ENCODE measurements at regions not wholly inside any gene's neighbourhood (a gene's known extent, or its start where the extent isn't known, plus 50 kb on each side); places are given as distances from the start of the nearest gene placed in this dataset.
"Not testable (repeated sequence)": the region's sequence is repeated elsewhere in the genome, so short reads cannot be mapped to it uniquely, and the experiment has no call there.

- no peak overlapping the region for H3K27ac Mint-ChIP-seq
- H3K9me3 Mint-ChIP-seq = peaks cover 0 to 14% (median 8%) of the 10 kb centered on the region in 9 donors
- DNase-seq = no peak
- no peak overlapping the region for H3K4me3 Mint-ChIP-seq
- POLR2A ChIA-PET = no interaction called here
- no peak for ATAC-seq
- H3K27me3 Mint-ChIP-seq = no peaks in the 10 kb centered on the region
- H3K36me3 Mint-ChIP-seq = peaks cover 24 to 43% (median 31%) of the 10 kb centered on the region in 3 donors
- H3K4me1 Mint-ChIP-seq = peaks cover 0 to 6% (median 2%) of the 10 kb centered on the region in 4 donors
Observed at GRCh38 chr2:186345745-186346144, 140.3 kb upstream of the ZC3H15 start.

GRCh38 chr2:186346216-186346615, 139.8 kb upstream of the ZC3H15 start:
- peaks cover 0 to 13% (median 8%) of the 10 kb centered on the region in 9 donors for H3K9me3 Mint-ChIP-seq
- no peaks in the 10 kb centered on the region for H3K27me3 Mint-ChIP-seq
- peaks cover 0 to 6% (median 2%) of the 10 kb centered on the region in 4 donors for H3K4me1 Mint-ChIP-seq
- H3K27ac Mint-ChIP-seq = no peak overlapping the region
- H3K4me3 Mint-ChIP-seq = no peak overlapping the region
- peaks cover 28 to 41% (median 31%) of the 10 kb centered on the region in 3 donors for H3K36me3 Mint-ChIP-seq
- DNase-seq = no peak
- no peak for ATAC-seq
- POLR2A ChIA-PET = no interaction called here

DNA sequence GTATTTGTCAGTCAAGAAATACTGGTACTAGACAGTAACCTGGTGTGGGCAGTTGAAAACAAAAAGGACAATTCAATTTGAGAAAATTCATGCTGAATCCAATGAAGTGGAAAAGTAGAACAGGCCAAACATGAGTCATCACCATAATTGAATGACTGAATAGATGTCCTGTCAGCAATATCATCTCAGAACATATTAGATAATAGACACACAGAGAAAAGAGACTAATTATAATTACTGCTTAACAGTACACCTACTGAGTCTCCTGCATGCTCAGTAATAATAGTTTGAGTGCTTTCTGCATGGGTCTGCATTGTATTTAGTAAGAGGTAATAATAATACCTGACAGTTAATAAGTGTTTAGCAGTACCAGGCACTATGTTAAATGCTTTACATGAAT, 138.6 kb upstream of the ZC3H15 start:
- H3K27me3 Mint-ChIP-seq = no peaks in the 10 kb centered on the region

GRCh38 chr2:186348200-186348599, 137.9 kb upstream of the ZC3H15 start:
- no peak overlapping the region for H3K27ac Mint-ChIP-seq
- H3K36me3 Mint-ChIP-seq = peaks cover 18 to 34% (median 31%) of the 10 kb centered on the region in 3 donors
- H3K9me3 Mint-ChIP-seq = peaks cover 6 to 23% (median 14%) of the 10 kb centered on the region in 9 donors
- peaks cover 0 to 6% (median 2%) of the 10 kb centered on the region in 4 donors for H3K4me1 Mint-ChIP-seq
- DNase-seq (no peak), ATAC-seq (no peak)
- POLR2A ChIA-PET = no interaction called here
- no peaks in the 10 kb centered on the region for H3K27me3 Mint-ChIP-seq
- no peak overlapping the region for H3K4me3 Mint-ChIP-seq

More for the DNA sequence above, 138.6 kb upstream of the ZC3H15 start:
- Mint-ChIP-seq H3K9me3 (peaks cover 4 to 16% (median 12%) of the 10 kb centered on the region in 9 donors), H3K36me3 (peaks cover 22 to 34% (median 30%) of the 10 kb centered on the region in 3 donors), H3K27ac (no peak overlapping the region), H3K4me3 (no peak overlapping the region), H3K4me1 (peaks cover 0 to 6% (median 2%) of the 10 kb centered on the region in 4 donors)
- ATAC-seq (no peak), DNase-seq (no peak)
- POLR2A ChIA-PET = no interaction called here

DNA sequence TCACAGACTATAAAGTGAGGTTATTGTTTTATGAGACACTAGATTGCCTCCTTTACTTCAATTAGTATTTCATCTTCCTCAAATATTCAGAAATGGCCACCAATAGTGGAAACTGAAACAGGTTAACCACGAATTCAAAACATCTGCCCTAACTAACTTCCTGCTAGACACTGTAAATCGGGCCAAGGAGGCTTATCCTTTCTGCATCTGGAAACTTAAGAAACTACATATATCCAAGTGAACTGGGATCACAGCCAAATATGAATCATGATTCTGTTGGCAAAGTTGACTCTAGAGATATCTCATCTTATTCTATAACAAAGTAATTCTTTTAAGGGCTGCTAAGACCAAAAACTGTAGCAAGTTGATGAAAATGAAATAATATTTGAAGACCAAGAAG, 136.6 kb upstream of the ZC3H15 start:
- Mint-ChIP-seq H3K4me1 (peaks cover 0 to 6% (median 2%) of the 10 kb centered on the region in 4 donors), H3K9me3 (peaks cover 10 to 34% (median 20%) of the 10 kb centered on the region in 9 donors), H3K4me3 (no peak overlapping the region), H3K27ac (no peak overlapping the region), H3K27me3 (no peaks in the 10 kb centered on the region), H3K36me3 (peaks cover 9 to 37% (median 31%) of the 10 kb centered on the region in 3 donors)
- POLR2A ChIA-PET = no interaction called here
- DNase-seq = no peak
- no peak for ATAC-seq

DNA sequence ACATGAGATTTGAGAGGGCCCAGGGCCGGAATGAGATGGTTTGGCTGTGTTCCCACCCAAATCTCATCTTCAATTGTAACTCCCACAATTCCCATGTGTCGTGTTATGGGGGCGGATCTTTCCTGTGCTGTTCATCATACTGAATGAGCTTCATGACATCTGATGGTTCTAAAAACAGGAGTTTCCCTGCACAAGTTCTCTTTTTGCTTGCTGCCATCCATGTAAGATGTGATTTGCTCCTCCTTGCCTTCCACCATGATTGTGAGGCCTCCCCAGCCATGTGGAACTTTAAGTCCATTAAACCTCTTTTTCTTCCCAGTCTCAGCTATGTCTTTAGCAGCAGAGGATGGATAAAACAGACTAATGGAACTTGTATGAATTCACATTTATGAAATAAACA, 131.9 kb upstream of the ZC3H15 start:
- H3K4me1 Mint-ChIP-seq = not testable (repeated sequence)

GRCh38 chr2:186365406-186365805, 120.7 kb upstream of the ZC3H15 start:
- no peaks in the 10 kb centered on the region for H3K4me1 Mint-ChIP-seq
- ATAC-seq (no peak), DNase-seq (no peak)
- POLR2A ChIA-PET = no interaction called here
- no peaks in the 10 kb centered on the region for H3K27me3 Mint-ChIP-seq
- H3K27ac Mint-ChIP-seq = no peak overlapping the region
- H3K36me3 Mint-ChIP-seq = peaks cover 17 to 57% (median 29%) of the 10 kb centered on the region in 3 donors
- no peak overlapping the region for H3K4me3 Mint-ChIP-seq
- peaks cover 0 to 20% (median 14%) of the 10 kb centered on the region in 9 donors for H3K9me3 Mint-ChIP-seq

More for the DNA sequence above, 131.9 kb upstream of the ZC3H15 start:
- H3K27ac Mint-ChIP-seq, H3K27me3 Mint-ChIP-seq, ATAC-seq, H3K4me3 Mint-ChIP-seq, POLR2A ChIA-PET, DNase-seq: not testable (repeated sequence)
- Mint-ChIP-seq H3K9me3 (peaks cover 10 to 53% (median 30%) of the 10 kb centered on the region in 9 donors), H3K36me3 (peaks cover 5 to 43% (median 42%) of the 10 kb centered on the region in 3 donors)

DNA sequence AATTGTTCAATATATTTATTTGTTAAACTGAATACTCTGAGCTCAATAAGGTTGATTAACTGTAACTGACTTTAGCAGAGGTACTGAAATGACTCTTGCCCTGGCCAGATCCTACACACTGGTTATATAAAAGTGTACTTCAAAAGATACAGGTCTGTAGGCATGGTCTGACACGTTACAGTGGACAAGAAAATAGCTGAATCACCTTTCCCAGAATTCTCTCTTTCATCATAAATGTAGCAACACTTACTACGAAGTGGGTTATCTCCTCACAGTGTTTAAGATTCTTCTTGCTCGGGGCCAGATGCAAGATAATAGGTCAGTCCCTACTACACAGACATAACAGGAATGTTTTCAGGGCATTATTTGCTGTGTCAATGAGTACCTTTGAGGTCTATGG, 107.0 kb upstream of the ZC3H15 start:
- Mint-ChIP-seq H3K9me3 (peaks cover 18 to 86% (median 37%) of the 10 kb centered on the region in 9 donors), H3K36me3 (peaks cover 44 to 82% (median 72%) of the 10 kb centered on the region in 3 donors), H3K27ac (no peak overlapping the region), H3K4me1 (no peaks in the 10 kb centered on the region), H3K4me3 (no peak overlapping the region), H3K27me3 (no peaks in the 10 kb centered on the region)
- DNase-seq (no peak), ATAC-seq (no peak)
- POLR2A ChIA-PET = no interaction called here

GRCh38 chr2:186380805-186381204, 105.3 kb upstream of the ZC3H15 start:
- DNase-seq (no peak), ATAC-seq (no peak)
- H3K9me3 Mint-ChIP-seq = peaks cover 22 to 84% (median 38%) of the 10 kb centered on the region in 9 donors
- H3K27ac Mint-ChIP-seq = no peak overlapping the region
- peaks cover 50 to 82% (median 72%) of the 10 kb centered on the region in 3 donors for H3K36me3 Mint-ChIP-seq
- H3K4me1 Mint-ChIP-seq = peaks cover 0 to 3% (median 0%) of the 10 kb centered on the region in 4 donors
- H3K27me3 Mint-ChIP-seq = no peaks in the 10 kb centered on the region
- H3K4me3 Mint-ChIP-seq = no peak overlapping the region
- POLR2A ChIA-PET = no interaction called here

DNA sequence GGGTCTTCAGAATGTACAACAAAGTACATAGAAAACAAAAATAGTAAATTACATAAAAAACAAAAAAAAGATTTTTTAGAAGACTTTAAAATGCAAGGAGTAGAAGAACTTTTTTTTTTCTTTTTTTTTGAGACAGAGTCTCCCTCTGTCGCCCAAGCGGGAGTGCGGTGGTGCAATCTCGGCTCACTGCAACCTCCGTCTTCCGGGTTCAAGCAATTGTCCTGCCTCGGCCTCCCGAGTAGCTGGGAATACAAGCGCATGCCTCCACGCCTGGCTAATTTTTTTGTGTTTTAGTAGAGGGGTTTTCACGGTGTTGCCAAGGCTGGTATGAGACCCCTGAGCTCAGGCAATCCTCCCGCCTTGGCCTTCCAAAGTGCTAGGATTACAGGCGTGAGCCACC, 104.5 kb upstream of the ZC3H15 start:
- Mint-ChIP-seq H3K9me3 (peaks cover 27 to 85% (median 41%) of the 10 kb centered on the region in 9 donors), H3K27ac (no peak overlapping the region), H3K36me3 (peaks cover 56 to 84% (median 73%) of the 10 kb centered on the region in 3 donors), H3K4me1 (peaks cover 0 to 3% (median 0%) of the 10 kb centered on the region in 4 donors), H3K27me3 (no peaks in the 10 kb centered on the region), H3K4me3 (no peak overlapping the region)
- POLR2A ChIA-PET = no interaction called here
- no peak for DNase-seq
- ATAC-seq = no peak

- Mint-ChIP-seq H3K4me1 (peaks cover 0 to 3% (median 0%) of the 10 kb centered on the region in 4 donors), H3K4me3 (no peak overlapping the region), H3K27ac (no peak overlapping the region), H3K9me3 (peaks cover 24 to 84% (median 39%) of the 10 kb centered on the region in 9 donors), H3K27me3 (no peaks in the 10 kb centered on the region), H3K36me3 (peaks cover 53 to 80% (median 72%) of the 10 kb centered on the region in 3 donors)
- no peak for ATAC-seq
- DNase-seq = no peak
- POLR2A ChIA-PET = no interaction called here
Observed at GRCh38 chr2:186382932-186383331, 103.1 kb upstream of the ZC3H15 start.

GRCh38 chr2:186384226-186384625, 101.8 kb upstream of the ZC3H15 start:
- Mint-ChIP-seq H3K27me3 (no peaks in the 10 kb centered on the region), H3K27ac (no peak overlapping the region), H3K9me3 (peaks cover 23 to 87% (median 41%) of the 10 kb centered on the region in 9 donors), H3K4me1 (peaks cover 0 to 3% (median 0%) of the 10 kb centered on the region in 4 donors), H3K4me3 (no peak overlapping the region), H3K36me3 (peaks cover 52 to 76% (median 66%) of the 10 kb centered on the region in 3 donors)
- POLR2A ChIA-PET = no interaction called here
- ATAC-seq = no peak
- no peak for DNase-seq

GRCh38 chr2:186385638-186386201, 100.3 kb upstream of the ZC3H15 start:
- H3K4me1 Mint-ChIP-seq, POLR2A ChIA-PET, ATAC-seq, H3K4me3 Mint-ChIP-seq, H3K27me3 Mint-ChIP-seq, DNase-seq: not testable (repeated sequence)
- Mint-ChIP-seq H3K27ac (peak overlapping the region in 1 of 10 donors; percentile 65), H3K9me3 (peaks cover 21 to 90% (median 56%) of the 10 kb centered on the region in 9 donors), H3K36me3 (peaks cover 43 to 77% (median 68%) of the 10 kb centered on the region in 3 donors)

Data from naive thymus-derived CD8-positive, alpha-beta T cell (primary cell).